ENCODE measurements at regions not wholly inside any gene's neighbourhood (a gene's known extent, or its start where the extent isn't known, plus 50 kb on each side); places are given as distances from the start of the nearest gene placed in this dataset.

GRCh38 chr2:144712550-144712940 is 192.6 kb upstream of the ZEB2 start:
- DNase-seq (ENCODE audit: low read depth, low spot score) = peak; percentile 58

DNA sequence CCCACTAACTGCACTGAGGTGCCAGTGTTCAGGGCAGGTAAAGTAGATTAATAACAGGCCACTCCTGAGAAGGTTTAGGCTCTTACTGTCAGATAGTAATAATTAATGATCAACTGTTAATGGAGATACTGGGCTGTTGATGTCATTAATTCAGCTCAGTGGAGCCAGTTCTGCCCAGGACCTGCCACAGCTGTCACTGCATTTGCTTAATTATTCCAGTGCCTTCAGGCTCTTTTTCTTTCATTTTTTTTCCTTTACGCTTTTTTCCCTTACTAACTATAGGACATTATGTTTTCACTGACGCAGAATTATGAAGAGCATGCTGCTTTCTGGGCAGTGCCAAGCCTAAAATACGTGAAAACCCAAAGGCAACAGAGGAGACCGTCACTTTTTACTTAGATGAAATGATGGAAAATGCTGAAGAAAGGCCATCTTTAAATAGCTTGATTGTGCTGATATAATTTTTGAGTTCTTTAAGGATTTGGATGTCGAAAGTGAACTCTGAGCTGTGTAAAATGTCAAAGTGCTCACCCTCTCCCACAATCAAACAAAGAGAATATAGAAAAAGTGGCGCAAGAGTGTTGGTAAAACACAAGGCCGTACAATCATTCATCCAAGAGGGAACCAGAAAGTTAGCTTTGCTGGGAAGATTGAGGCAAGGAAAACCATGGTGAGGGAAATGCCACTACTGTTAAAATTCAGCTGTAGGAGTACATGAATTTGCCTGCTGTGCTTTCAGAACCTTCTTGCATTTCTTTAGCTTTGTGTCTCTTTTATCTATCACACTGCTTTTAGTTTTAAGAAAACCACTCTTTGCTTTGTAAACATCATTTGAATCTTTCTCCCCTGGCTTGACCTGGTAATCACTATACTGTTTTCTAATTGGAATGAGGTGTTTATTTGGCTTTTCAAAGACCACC is 192.0 kb upstream of the ZEB2 start:
- no peak for DNase-seq (ENCODE audit: low read depth, low spot score)

- DNase-seq (ENCODE audit: low read depth, low spot score) = no peak
Measured at GRCh38 chr2:144711084-144711483, 191.2 kb upstream of the ZEB2 start.

GRCh38 chr2:144708626-144709025 is 188.7 kb upstream of the ZEB2 start:
- DNase-seq (ENCODE audit: low read depth, low spot score) = no peak

GRCh38 chr2:144707736-144708326 is 187.9 kb upstream of the ZEB2 start:
- DNase-seq (ENCODE audit: low read depth, low spot score) = peak; percentile 61

DNA sequence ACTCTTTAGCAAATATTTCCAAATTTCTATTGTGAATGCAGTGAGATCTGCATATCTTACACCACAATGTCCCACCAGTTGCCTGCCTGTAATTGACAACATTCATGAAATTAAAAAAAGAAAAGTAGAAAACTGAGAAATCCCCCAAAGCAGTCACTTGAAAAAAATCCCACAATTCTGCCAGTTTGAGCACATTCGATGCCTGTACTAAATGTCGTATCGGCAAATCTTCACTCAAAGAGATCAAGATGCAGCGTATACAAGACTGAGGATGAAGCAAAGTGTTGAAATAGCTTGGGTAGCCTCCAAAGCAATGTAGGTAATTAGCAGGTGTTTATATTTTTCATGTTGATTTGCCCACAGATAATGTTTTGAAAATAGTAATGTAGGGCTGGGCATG is 186.7 kb upstream of the ZEB2 start:
- no peak for DNase-seq (ENCODE audit: low read depth, low spot score)

DNA sequence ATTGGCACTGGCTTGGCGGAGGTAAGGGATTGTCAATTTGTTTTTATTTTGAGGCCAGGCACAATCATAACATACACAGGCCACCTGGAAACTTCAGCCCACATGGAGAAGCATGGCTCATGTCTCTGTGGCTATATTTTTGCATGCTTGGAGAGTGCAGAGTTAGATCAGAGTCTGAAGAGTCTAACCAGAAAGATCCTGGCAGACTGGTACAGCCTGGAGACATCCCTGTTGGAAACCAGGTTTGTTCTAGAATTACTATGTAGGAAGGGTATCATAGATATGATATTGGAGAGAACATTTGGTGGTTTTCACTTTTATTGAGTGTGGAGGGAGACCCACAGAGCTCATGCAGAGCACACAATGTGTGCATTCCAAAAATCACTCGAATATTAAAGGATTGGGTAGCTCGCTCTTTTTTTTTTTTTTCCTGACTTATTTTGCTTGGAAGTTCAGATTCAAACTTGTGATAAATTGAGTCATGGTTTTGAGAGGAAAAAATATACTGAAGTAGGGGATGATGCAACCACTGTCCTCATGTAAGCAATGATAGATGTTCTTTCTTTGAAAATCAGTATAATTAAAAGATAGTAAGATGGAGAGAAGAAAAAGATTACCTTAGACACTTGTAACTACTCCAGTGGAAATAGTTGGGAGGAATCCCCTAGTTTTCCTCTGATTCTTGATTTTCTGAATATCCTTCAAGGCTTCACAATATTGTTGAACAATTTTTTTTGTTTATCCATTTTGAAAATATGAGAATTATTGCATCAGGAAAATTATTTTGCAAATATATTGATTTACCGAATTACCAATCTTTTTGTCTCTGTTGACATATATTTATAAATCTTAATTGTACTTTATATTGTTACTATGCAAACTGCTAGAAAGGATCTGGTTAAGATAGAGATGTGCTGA is 185.7 kb upstream of the ZEB2 start:
- DNase-seq (ENCODE audit: low read depth, low spot score) = no peak

DNA sequence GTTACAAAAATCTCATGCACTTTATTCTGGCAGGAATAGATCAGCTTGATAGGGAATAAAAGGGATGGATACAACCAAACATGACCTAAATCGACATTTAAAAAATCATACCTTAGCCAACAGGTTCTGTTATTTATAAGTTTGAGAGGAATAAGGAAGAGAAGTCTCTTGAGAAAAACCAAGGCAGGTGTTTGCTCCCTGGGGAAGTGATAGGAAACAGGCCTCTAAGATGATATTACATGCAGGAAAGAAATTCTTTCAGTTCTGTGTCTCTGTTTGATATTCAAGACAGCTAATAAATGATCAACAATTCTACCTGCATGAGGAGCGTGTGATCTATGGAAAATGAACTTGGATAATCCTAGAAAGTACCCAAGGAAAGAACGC is 184.8 kb upstream of the ZEB2 start:
- DNase-seq (ENCODE audit: low read depth, low spot score) = no peak

DNA sequence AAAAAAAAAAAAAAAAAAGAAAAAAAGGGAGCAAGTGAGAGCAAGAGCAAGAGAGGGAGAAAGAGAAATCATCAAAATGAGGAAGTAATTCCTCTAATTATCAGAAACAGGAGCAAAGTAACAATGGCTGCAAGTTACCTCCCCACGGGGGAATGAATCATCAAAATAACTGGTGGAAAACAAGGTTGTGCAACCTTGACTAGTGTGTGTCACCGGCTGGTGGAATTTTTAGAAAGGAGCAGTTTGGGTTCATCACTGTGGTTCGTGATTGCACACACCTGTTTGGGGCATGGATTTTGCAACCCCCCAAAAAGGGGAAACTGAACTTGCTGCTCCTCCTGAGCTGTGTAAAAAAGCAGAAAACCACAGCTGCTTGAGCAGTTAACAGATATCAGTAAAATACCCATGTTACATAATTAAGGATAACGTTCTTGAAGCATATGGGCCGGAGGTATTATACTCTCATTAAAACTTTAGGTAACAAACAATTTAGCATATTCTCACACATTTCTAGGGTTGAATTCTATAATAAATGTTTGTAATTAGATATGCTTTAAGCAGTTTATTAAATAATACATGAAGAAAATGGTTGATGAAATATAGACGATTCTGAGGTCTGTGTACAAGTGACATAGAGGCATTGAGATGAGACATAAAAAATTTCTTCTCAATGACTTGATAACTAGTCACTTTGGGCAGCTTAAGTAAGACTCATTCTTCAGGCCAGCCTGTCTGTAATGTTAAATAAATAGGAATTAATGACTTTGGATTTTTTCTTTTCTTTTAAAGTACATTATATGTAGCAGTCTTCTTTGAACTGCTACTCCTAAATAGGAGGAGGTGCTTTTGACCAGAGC is 184.2 kb upstream of the ZEB2 start:
- peak; percentile 42 for DNase-seq (ENCODE audit: low read depth, low spot score)

- DNase-seq (ENCODE audit: low read depth, low spot score) = no peak
Measured at GRCh38 chr2:144702051-144702450, 182.1 kb upstream of the ZEB2 start.

DNA sequence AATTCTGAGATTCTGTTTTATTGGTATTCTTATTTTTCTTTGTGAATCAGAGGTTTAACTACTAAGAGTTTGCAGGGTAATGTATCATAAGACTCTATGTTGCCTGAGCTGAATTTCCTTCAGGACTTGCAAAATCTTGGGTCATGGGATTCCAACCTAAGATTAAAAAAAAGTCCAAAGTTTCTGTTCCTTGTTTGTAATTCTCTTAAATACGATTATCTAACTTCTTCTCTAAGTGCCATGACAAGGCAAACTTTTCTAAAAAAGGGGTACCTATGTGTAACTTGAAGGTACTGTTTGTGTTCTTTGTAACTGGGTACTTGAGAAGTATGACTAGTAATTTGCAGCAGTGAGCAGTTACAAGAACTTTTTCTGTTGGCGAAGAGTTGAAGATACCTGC is 181.3 kb upstream of the ZEB2 start:
- no peak for DNase-seq (ENCODE audit: low read depth, low spot score)

GRCh38 chr2:144698156-144698555 is 178.2 kb upstream of the ZEB2 start:
- DNase-seq (ENCODE audit: low read depth, low spot score) = no peak

DNA sequence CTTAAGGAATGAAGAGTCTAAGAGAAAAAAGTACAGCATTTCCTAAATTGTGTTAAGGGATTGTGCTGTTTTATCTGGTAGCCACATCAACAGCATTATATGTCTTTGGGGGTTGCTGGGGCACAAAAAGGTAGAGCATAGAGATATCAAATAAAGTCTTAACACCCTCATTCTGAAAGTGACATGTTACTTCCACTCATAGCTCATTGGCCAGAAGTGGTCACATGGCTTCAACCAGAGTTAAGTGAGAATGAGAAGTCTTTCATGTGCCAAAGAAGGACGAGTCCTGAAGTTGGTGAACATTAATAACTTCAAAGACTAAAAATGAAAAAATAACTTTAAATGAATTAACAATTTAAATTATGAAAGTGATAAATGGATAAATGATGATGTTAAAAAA is 175.7 kb upstream of the ZEB2 start:
- DNase-seq (ENCODE audit: low read depth, low spot score) = no peak

GRCh38 chr2:144694456-144694855 is 174.5 kb upstream of the ZEB2 start:
- no peak for DNase-seq (ENCODE audit: low read depth, low spot score)

GRCh38 chr2:144693179-144693578 is 173.3 kb upstream of the ZEB2 start:
- no peak for DNase-seq (ENCODE audit: low read depth, low spot score)

DNA sequence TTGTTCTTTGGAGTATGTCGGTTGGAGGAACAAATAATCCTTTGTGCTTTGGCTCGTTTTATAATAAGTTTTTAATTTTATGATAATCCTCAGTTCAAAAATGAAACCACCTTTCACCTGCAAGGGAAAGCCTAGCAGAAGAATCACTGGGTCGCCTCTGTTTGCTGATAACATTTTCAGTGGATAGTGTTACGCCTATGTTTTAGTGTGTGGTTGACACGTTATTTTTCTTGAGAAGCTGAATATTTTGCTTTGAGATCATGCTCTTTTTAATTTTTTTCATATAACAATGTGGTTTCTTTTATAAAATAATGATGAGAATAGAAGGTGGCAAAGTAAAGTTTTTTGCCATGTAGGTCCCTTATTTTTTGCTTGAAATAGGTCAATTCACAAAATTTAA is 172.7 kb upstream of the ZEB2 start:
- no peak for DNase-seq (ENCODE audit: low read depth, low spot score)

- DNase-seq (ENCODE audit: low read depth, low spot score) = no peak
Measured at GRCh38 chr2:144690771-144691170, 170.9 kb upstream of the ZEB2 start.

DNA sequence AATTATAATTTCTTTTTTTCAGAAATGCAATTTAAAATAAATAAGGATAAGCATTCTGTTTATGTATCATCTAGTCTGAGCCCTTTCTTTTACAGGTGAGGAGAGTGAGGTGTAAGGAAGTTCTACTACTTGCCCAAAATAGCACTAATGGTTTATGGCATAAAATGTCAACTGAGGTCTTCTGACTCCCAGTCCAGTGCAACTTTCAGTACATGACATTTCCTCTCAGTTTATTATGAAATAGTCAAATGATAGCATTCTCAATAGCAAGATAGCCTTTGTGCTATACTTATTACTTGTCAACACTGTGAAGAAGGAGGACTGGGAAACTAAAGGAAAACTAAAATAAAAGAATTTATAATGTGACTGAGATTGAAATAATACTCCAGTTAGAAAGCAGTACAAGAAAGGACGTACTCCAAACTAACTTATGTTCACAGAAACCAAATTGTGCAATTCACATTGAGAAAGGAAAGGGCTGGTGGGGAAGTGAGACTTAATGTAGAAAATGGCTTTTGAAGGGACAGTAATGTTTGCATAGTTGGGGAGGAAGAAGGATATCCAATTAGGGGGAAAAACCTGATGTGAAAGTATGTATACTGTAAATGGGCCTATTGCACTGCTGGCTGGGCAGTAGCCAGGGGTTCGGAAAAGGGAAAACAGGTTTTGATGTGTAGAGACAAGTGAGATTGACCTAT is 166.7 kb upstream of the ZEB2 start:
- DNase-seq (ENCODE audit: low read depth, low spot score) = no peak

GRCh38 chr2:144683966-144684365 is 164.0 kb upstream of the ZEB2 start:
- DNase-seq (ENCODE audit: low read depth, low spot score) = no peak

- no peak for DNase-seq (ENCODE audit: low read depth, low spot score)
Measured at GRCh38 chr2:144683107-144683753, 163.3 kb upstream of the ZEB2 start.

Data from astrocyte of the hippocampus (primary cell).